DND-41 (cell line): ENCODE measurements at regions not wholly inside any gene's neighbourhood (a gene's known extent, or its start where the extent isn't known, plus 50 kb on each side); places are given as distances from the start of the nearest gene placed in this dataset.

Experiments
- ATAC-seq: fragments of 200-7000 bp; cut with Tn5 transposase; 3 replicates; pipeline ENCODE4 v1.9.1; 2021; ENCODE audit warnings: low read depth; ENCODE audit not compliant: insufficient read depth
- DNase-seq: peaks from one replicate; pipeline ENCODE4 v3.0.0-alpha.2; 2020
- H2AFZ ChIP-seq: 2 replicates; pipeline ENCODE4 v1.6.0; 2012; ENCODE audit warnings: low read depth, low read length
- H3K27ac ChIP-seq: 2 replicates; pipeline ENCODE4 v1.5.1; 2012; ENCODE audit warnings: low read length, inconsistent platforms
- H3K27me3 ChIP-seq: fragments of 200-600 bp; sonication (generic); 2 replicates; pipeline ENCODE4 v1.6.0; 2012; ENCODE audit warnings: low read length, mild to moderate bottlenecking, inconsistent platforms; ENCODE audit not compliant: insufficient read depth, poor library complexity
- H3K36me3 ChIP-seq: 2 replicates; pipeline ENCODE4 v1.5.1; 2012; ENCODE audit warnings: low read length, inconsistent platforms; ENCODE audit not compliant: insufficient read depth
- H3K4me1 ChIP-seq: 2 replicates; pipeline ENCODE4 v1.5.1; 2012; ENCODE audit warnings: mild to moderate bottlenecking, low read length; ENCODE audit not compliant: insufficient read depth
- H3K4me2 ChIP-seq: 2 replicates; pipeline ENCODE4 v1.6.0; 2012; ENCODE audit warnings: mild to moderate bottlenecking, moderate library complexity, low read length, inconsistent platforms; ENCODE audit not compliant: insufficient read depth
- H3K4me3 ChIP-seq, 2 experiments: fragments of 200-600 bp in 1 of 2; shearing (Covaris generic) in 1 of 2; 2 replicates each; pipeline ENCODE4 v1.5.1; 2012 to 2016; ENCODE audit warnings: inconsistent platforms in 2 of 2, low read length in 2 of 2, mild to moderate bottlenecking in 2 of 2, low read depth in 1 of 2, moderate library complexity in 1 of 2
- H3K79me2 ChIP-seq: 2 replicates; pipeline ENCODE4 v1.6.0; 2012; ENCODE audit warnings: low read length, inconsistent platforms; ENCODE audit not compliant: insufficient read depth
- H3K9ac ChIP-seq: 2 replicates; pipeline ENCODE4 v1.6.0; 2012; ENCODE audit warnings: low read depth, mild to moderate bottlenecking, inconsistent platforms, low read length, moderate library complexity
- H3K9me3 ChIP-seq: 2 replicates; pipeline ENCODE4 v1.5.1; 2012; ENCODE audit warnings: low read length, moderate library complexity, mild to moderate bottlenecking, inconsistent platforms; ENCODE audit not compliant: insufficient read depth, severe bottlenecking
- H4K20me1 ChIP-seq: 2 replicates; pipeline ENCODE4 v1.6.0; 2012; ENCODE audit warnings: low read length; ENCODE audit not compliant: insufficient read depth
- EZH2 ChIP-seq: IDR thresholded peaks from 3 replicates; pipeline ENCODE4 v1.6.1; 2012; ENCODE audit warnings: borderline replicate concordance, low read depth, mild to moderate bottlenecking, moderate library complexity, low read length, inconsistent platforms; ENCODE audit not compliant: severe bottlenecking
- TF ChIP-seq, protein P1 (sequence below): IDR thresholded peaks from 2 replicates; pipeline ENCODE4 v1.5.1; 2012; ENCODE audit warnings: borderline replicate concordance, low read length, moderate library complexity, mild to moderate bottlenecking; ENCODE audit not compliant: poor library complexity, severe bottlenecking; ENCODE audit errors: extremely low read depth

DNA sequence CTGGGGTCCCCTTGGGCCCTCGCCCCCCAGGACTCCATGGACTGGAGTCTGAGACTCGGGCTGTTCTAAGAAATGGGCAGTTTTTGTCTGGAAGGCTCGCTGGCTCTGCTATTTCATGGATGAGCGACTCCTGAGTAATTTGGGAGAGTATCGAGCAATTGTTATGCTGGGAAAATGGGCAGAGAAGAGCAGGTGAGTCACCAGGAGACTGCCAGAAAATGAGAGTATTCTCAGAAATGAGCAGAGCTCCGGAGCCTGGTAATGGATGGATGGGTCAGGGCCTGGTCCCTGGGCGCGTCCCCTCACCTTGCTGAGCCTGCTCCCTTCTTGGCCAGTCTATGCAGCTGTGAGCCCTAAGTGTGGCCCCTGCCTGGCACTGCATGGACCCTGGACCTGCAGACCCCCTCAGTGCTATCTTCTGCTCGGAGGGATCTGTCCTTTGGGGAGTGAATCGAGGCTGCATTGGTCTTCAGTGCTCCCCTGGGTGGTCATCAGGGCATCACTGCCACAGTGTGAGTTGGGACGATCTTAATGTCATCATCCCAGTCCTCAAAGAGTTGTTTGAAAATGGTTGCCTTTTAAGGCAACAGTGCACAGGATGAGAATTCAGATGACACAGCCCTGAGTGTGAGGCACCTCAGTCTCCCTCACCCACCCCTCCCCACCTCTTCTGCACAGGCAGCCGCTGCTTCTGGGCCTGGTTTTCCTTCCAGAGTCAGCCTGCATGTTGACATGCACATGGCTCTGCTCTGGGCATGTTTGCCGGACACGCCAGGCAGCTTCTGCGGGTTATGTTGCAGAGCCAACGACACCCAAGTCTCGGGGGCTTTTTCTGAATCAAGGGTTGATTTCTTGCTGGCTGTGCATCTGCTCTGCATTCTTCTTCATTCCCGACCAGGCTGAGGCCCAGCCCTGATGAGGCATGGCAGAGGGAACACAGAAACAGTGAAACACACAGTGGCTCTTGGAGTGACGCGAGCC is 519.0 kb downstream of the TBC1D22A start:
- Histone ChIP-seq H3K36me3 (no peaks in the 10 kb centered on the region), H3K79me2 (no peaks in the 10 kb centered on the region), H2AFZ (no peak overlapping the region), H3K9me3 (no peaks in the 10 kb centered on the region), H3K4me3 (no peak overlapping the region), H3K9ac (no peak overlapping the region), H3K4me2 (no peak overlapping the region), H3K27me3 (peaks cover 18% of the 10 kb centered on the region), H3K27ac (no peak overlapping the region), H3K4me1 (no peaks in the 10 kb centered on the region), H4K20me1 (no peaks in the 10 kb centered on the region; the same call in 1 of the 2 replicates)
- TF ChIP-seq EZH2 = no peak
- TF ChIP-seq, protein P1, sequence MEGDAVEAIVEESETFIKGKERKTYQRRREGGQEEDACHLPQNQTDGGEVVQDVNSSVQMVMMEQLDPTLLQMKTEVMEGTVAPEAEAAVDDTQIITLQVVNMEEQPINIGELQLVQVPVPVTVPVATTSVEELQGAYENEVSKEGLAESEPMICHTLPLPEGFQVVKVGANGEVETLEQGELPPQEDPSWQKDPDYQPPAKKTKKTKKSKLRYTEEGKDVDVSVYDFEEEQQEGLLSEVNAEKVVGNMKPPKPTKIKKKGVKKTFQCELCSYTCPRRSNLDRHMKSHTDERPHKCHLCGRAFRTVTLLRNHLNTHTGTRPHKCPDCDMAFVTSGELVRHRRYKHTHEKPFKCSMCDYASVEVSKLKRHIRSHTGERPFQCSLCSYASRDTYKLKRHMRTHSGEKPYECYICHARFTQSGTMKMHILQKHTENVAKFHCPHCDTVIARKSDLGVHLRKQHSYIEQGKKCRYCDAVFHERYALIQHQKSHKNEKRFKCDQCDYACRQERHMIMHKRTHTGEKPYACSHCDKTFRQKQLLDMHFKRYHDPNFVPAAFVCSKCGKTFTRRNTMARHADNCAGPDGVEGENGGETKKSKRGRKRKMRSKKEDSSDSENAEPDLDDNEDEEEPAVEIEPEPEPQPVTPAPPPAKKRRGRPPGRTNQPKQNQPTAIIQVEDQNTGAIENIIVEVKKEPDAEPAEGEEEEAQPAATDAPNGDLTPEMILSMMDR = no peak
- ATAC-seq (no peak), DNase-seq (no peak)

DNA sequence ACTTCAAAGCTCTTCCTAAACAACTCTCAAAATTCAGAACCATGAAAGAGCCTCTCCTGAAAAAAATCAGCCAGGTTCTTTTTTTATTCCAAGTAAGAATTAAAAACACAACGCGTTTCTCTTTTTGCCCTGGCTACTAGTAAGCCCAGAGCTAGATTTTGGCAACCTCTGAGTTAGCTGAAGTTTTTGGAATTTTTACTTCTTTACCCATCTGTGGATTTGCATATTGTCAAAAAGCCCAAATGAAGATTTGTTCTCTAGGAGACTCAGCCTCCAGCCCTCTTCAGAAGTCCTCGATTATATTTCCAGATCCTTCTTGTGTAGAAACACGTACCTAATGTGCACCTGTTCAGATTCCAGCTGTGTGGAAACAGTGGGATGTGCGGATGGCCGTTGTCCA is 517.9 kb downstream of the TBC1D22A start:
- Histone ChIP-seq H4K20me1 (no peaks in the 10 kb centered on the region; the same call in 1 of the 2 replicates), H3K36me3 (no peaks in the 10 kb centered on the region), H3K27ac (no peak overlapping the region), H3K4me2 (no peak overlapping the region), H3K4me3 (no peak overlapping the region), H3K79me2 (no peaks in the 10 kb centered on the region), H3K27me3 (peaks cover 18% of the 10 kb centered on the region), H3K9ac (no peak overlapping the region), H3K9me3 (no peaks in the 10 kb centered on the region), H2AFZ (no peak overlapping the region), H3K4me1 (no peaks in the 10 kb centered on the region)
- DNase-seq = no peak
- ATAC-seq = no peak
- TF ChIP-seq, protein P1 = no peak
- no peak for TF ChIP-seq EZH2

DNA sequence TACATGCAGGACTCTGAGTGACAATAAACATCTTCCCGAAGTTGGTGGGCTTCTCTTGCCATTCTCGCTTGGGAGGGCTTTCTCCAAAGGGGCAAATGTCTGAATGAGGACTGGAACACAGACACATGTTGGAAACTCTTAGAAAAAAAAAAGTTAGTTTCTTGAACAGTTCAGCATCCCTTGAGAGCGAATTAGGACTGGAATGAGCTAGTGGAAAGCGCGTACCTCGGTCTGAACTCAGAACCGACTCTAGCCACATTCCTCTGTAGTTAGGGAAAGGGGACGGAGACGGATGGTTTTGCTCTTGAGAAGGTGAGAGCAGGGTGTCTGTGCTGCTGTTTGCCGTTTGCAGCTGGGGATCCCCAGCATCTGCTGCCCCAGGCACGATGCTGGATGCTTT is 517.3 kb downstream of the TBC1D22A start:
- no peak for DNase-seq
- H3K27ac ChIP-seq = no peak overlapping the region
- ATAC-seq = no peak
- no peaks in the 10 kb centered on the region for H3K9me3 ChIP-seq
- H3K4me2 ChIP-seq = no peak overlapping the region
- H3K27me3 ChIP-seq = peaks cover 18% of the 10 kb centered on the region
- H3K9ac ChIP-seq = no peak overlapping the region
- no peaks in the 10 kb centered on the region; the same call in 1 of the 2 replicates for H4K20me1 ChIP-seq
- no peak overlapping the region for H2AFZ ChIP-seq
- TF ChIP-seq EZH2 = no peak
- TF ChIP-seq, protein P1 = no peak
- H3K79me2 ChIP-seq = no peaks in the 10 kb centered on the region
- no peak overlapping the region for H3K4me3 ChIP-seq
- H3K36me3 ChIP-seq = no peaks in the 10 kb centered on the region
- H3K4me1 ChIP-seq = no peaks in the 10 kb centered on the region
